Endodermal cell (in vitro differentiated cells): ENCODE measurements at regions not wholly inside any gene's neighbourhood (a gene's known extent, or its start where the extent isn't known, plus 50 kb on each side); places are given as distances from the start of the nearest gene placed in this dataset.

Experiments used
- DNase-seq: peaks from one replicate; pipeline ENCODE4 v3.0.0-alpha.2; 2017
- H3K27ac ChIP-seq: 2 replicates; pipeline ENCODE4 v1.5.1; 2013; ENCODE audit warnings: mild to moderate bottlenecking, low read depth, low read length, moderate library complexity
- H3K27me3 ChIP-seq: 2 replicates; pipeline ENCODE4 v1.6.1; 2013; ENCODE audit warnings: mild to moderate bottlenecking, low read length, moderate library complexity; ENCODE audit not compliant: insufficient read depth, control insufficient read depth, poor library complexity, severe bottlenecking
- H3K36me3 ChIP-seq: 2 replicates; pipeline ENCODE4 v1.7.0; 2013; ENCODE audit warnings: mild to moderate bottlenecking, low read length, moderate library complexity; ENCODE audit not compliant: control insufficient read depth, insufficient read depth
- H3K4me1 ChIP-seq: one replicate; pipeline ENCODE4 v1.7.0; 2013; ENCODE audit warnings: low read length; ENCODE audit not compliant: control insufficient read depth, insufficient read depth
- H3K4me3 ChIP-seq: 2 replicates; pipeline ENCODE4 v1.5.1; 2013; ENCODE audit warnings: mild to moderate bottlenecking, low read length, moderate library complexity
- H3K9ac ChIP-seq: 2 replicates; pipeline ENCODE4 v1.6.1; 2013; ENCODE audit warnings: mild to moderate bottlenecking, low read length, moderate library complexity; ENCODE audit not compliant: poor library complexity, severe bottlenecking; ENCODE audit errors: extremely low read depth
- H3K9me3 ChIP-seq: 2 replicates; pipeline ENCODE4 v1.6.1; 2013; ENCODE audit warnings: mild to moderate bottlenecking, low read length, moderate library complexity; ENCODE audit not compliant: control insufficient read depth
- H3K27ac Mint-ChIP-seq: 2 replicates; pipeline ENCODE4 v1.8.0; 2020; ENCODE audit warnings: mixed read lengths
- H3K27me3 Mint-ChIP-seq: 2 replicates; pipeline ENCODE4 v1.8.0; 2021; ENCODE audit warnings: mild to moderate bottlenecking, mixed read lengths; ENCODE audit not compliant: insufficient read depth
- H3K36me3 Mint-ChIP-seq: 2 replicates; pipeline ENCODE4 v1.8.0; 2020; ENCODE audit warnings: low read depth, mixed read lengths
- H3K4me1 Mint-ChIP-seq: 2 replicates; pipeline ENCODE4 v1.8.0; 2020; ENCODE audit warnings: mixed read lengths
- H3K4me3 Mint-ChIP-seq: 2 replicates; pipeline ENCODE4 v1.8.0; 2020; ENCODE audit warnings: mild to moderate bottlenecking, moderate library complexity, mixed read lengths
- H3K9me3 Mint-ChIP-seq: 2 replicates; pipeline ENCODE4 v1.8.0; 2020; ENCODE audit warnings: mild to moderate bottlenecking, mixed read lengths
- CTCF ChIP-seq: fragments of 200-600 bp; sonication (generic); conservative IDR thresholded peaks from 2 replicates; pipeline ENCODE4 v1.5.0; 2021; ENCODE audit warnings: antibody characterized with exemption, mild to moderate bottlenecking
- WGBS, 2 experiments: methylation state at CpG; one replicate each; pipeline versions ENCODE4 v1.1.5 to v1.1.7; 2013; ENCODE audit warnings: missing lambda C conversion rate in 2 of 2, mixed read lengths in 1 of 2; ENCODE audit not compliant: insufficient coverage in 1 of 2, insufficient read length in 1 of 2; 5-methylcytosine and 5-hydroxymethylcytosine counted together

DNA sequence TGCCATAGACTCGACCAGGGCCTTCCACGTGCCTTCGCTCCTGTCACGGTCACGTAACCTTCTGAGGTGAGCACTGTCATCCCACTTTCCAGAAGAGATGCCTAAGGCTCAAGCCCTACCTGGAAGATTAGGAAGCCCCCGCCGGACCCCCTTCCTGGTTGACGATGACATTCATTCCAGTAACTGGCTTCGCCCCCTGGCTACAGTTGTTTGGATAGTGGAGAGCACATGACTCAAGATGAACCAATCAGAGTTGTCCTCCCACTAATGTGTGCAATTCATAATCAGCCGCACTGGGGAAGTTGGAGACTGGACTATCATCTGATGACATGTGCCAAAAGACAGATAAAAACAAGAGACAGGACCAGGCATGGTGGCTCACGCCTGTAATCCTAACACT lies 104.0 kb upstream of the GJB5 start:
- Mint-ChIP-seq H3K4me1 (peaks cover 6% of the 10 kb centered on the region), H3K27ac (no peak overlapping the region), H3K4me3 (no peak overlapping the region), H3K27me3 (peaks cover 12% of the 10 kb centered on the region), H3K36me3 (no peaks in the 10 kb centered on the region), H3K9me3 (no peaks in the 10 kb centered on the region)
- 87 to 94% methylated on average over 9 to 11 of the region's 11 CpGs for WGBS, 2 experiments
- Histone ChIP-seq H3K36me3 (no peaks in the 10 kb centered on the region), H3K27me3 (peaks cover 11% of the 10 kb centered on the region), H3K4me1 (no peaks in the 10 kb centered on the region), H3K4me3 (no peak overlapping the region), H3K9ac (no peak overlapping the region), H3K9me3 (no peaks in the 10 kb centered on the region), H3K27ac (no peak overlapping the region)
- DNase-seq, result no peak
- TF ChIP-seq CTCF, result no peak

DNA sequence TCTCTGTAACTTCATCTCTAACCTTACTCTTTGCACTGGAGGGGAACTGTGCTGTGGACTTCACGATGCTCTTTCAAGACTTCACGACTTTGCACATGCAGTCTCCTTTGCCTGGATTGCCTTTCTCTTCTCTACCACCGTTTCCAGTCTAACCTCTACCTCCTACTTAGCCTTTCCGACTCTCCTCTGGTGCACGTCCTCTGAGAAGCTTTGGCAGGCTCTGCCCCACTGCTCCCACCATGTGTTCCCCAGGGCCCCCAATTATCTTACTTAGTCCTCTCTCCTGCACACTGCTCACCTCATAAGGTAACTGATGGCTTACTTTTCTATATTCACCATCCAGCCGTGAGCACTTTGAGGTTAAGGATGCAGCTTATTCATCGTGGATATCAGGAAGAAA lies 101.7 kb upstream of the GJB5 start:
- Histone ChIP-seq H3K27ac (no peak overlapping the region), H3K27me3 (peaks cover 11% of the 10 kb centered on the region), H3K36me3 (no peaks in the 10 kb centered on the region), H3K4me1 (no peaks in the 10 kb centered on the region), H3K9ac (no peak overlapping the region), H3K9me3 (no peaks in the 10 kb centered on the region), H3K4me3 (no peak overlapping the region)
- no peak for DNase-seq
- H3K27ac Mint-ChIP-seq, result no peak overlapping the region
- no peaks in the 10 kb centered on the region for H3K9me3 Mint-ChIP-seq
- 89 to 92% methylated on average over 7 of the region's 7 CpGs for WGBS, 2 experiments
- no peaks in the 10 kb centered on the region for H3K36me3 Mint-ChIP-seq
- peaks cover 24% of the 10 kb centered on the region for H3K4me1 Mint-ChIP-seq
- TF ChIP-seq CTCF, result no peak
- peaks cover 12% of the 10 kb centered on the region for H3K27me3 Mint-ChIP-seq
- H3K4me3 Mint-ChIP-seq, result no peak overlapping the region

DNA sequence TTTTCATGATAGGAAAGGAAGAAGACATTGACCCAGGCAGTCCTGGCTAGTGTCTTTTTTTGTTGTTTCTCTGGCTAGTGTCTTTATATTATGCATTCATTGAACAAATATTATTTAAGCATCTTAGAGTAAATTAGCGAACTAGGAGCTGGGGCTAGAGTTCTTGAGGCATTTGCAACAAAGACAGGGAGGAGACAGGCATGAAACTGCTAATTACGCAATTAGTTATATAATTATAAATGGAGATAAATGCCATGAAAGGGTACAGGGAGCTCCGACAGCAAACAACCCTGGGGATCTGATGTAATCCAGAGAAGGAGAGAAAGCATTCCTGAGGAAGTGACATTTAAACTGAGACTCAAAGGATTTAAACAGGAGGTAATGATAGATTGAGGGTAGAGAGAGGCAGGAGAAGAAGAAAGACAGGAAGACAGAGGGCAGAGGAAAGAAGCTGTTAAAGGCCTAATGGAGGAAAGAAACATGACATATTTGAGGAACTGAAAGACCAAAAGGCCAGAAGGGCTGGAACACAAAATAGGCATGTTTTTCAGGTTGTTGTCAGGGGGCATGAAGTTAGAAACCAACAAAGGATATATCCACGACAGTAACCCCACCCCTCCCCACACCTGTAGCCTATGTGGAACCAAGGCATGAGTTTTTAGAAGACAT lies 99.5 kb upstream of the GJB5 start:
- H3K4me1 Mint-ChIP-seq, result peaks cover 24% of the 10 kb centered on the region
- no peaks in the 10 kb centered on the region for H3K36me3 Mint-ChIP-seq
- no peak for DNase-seq
- no peak for TF ChIP-seq CTCF
- peaks cover 11% of the 10 kb centered on the region for H3K27me3 ChIP-seq
- H3K27ac ChIP-seq, result no peak overlapping the region
- H3K36me3 ChIP-seq, result no peaks in the 10 kb centered on the region
- WGBS, 2 experiments, result 82 to 86% methylated on average over 2 to 4 of the region's 4 CpGs
- no peaks in the 10 kb centered on the region for H3K9me3 Mint-ChIP-seq
- H3K4me3 ChIP-seq, result no peak overlapping the region
- H3K27ac Mint-ChIP-seq, result peak overlapping the region; percentile 28
- H3K9me3 ChIP-seq, result no peaks in the 10 kb centered on the region
- no peak overlapping the region for H3K4me3 Mint-ChIP-seq
- H3K27me3 Mint-ChIP-seq, result peaks cover 8% of the 10 kb centered on the region
- H3K9ac ChIP-seq, result no peak overlapping the region
- no peaks in the 10 kb centered on the region for H3K4me1 ChIP-seq
